Endothelial cell of umbilical vein (primary cell): ENCODE measurements at regions not wholly inside any gene's neighbourhood (a gene's known extent, or its start where the extent isn't known, plus 50 kb on each side); places are given as distances from the start of the nearest gene placed in this dataset.

Experiments
- BruUV-seq: library from RNA; stranded (reverse); fragments of 400-500 nt; replicated peaks from 2 replicates; lab custom pipeline; 2021; lab: Mats Ljungman, UMichigan
- CTCF ChIA-PET: fragments of 300-600, 350-600 bp; sonication (Branson Sonifier 250); formaldehyde crosslinking; loops from one replicate; lab custom pipeline; 2021; ENCODE audit warnings: antibody characterized with exemption, inconsistent platforms; lab: Charles Lee
- POLR2A ChIA-PET: fragments of 300-600, 350-600 bp; sonication (Branson Sonifier 250); formaldehyde crosslinking; loops from one replicate; lab custom pipeline; 2021; ENCODE audit warnings: antibody characterized with exemption, inconsistent platforms; lab: Charles Lee
- DNase-seq: peaks from one replicate; pipeline ENCODE4 v3.0.0-alpha.2; 2011; ENCODE audit warnings: low read depth, low spot score
- FAIRE-seq: peaks from 2 replicates; lab custom pipeline; 2011; peaks lifted over from hg19 to GRCh38; lab: Jason Lieb, UNC
- H2AFZ ChIP-seq: 2 replicates; pipeline ENCODE4 v1.6.0; 2012; ENCODE audit warnings: low read depth, low read length, control low read depth, inconsistent platforms
- H3K27ac ChIP-seq: 2 replicates; pipeline ENCODE4 v1.5.1; 2011; ENCODE audit warnings: low read depth, mild to moderate bottlenecking, control low read depth, low read length, moderate library complexity; ENCODE audit not compliant: insufficient read depth
- H3K27me3 ChIP-seq, 2 experiments: 2 replicates each; pipeline versions ENCODE4 v1.6.0 to v1.6.1; 2011; ENCODE audit warnings: low read length in 2 of 2, mixed read lengths in 1 of 2; ENCODE audit not compliant: control insufficient read depth in 2 of 2, insufficient read depth in 2 of 2
- H3K36me3 ChIP-seq, 2 experiments: 2 replicates in 1 of 2; 3 replicates in 1 of 2; pipeline ENCODE4 v1.5.1; 2011; ENCODE audit warnings: low read length in 2 of 2, mild to moderate bottlenecking in 1 of 2, moderate library complexity in 1 of 2; ENCODE audit not compliant: control insufficient read depth in 2 of 2, insufficient read depth in 2 of 2; ENCODE audit errors: extremely low read depth in 1 of 2
- H3K4me1 ChIP-seq: 3 replicates; pipeline ENCODE4 v1.5.1; 2011; ENCODE audit warnings: mild to moderate bottlenecking, low read length; ENCODE audit not compliant: control insufficient read depth, insufficient read depth; ENCODE audit errors: extremely low read depth
- H3K4me2 ChIP-seq: 2 replicates; pipeline ENCODE4 v1.6.1; 2011; ENCODE audit warnings: low read length, control low read depth, mixed read lengths; ENCODE audit not compliant: insufficient read depth
- H3K4me3 ChIP-seq, 3 experiments: fragments of 200-600 bp in 1 of 3; sonication (generic), shearing (Covaris generic) in 1 of 3; replicated peaks in 1 of 3; 2 replicates each; pipeline ENCODE4 v1.5.1; 2011 to 2016; ENCODE audit warnings: control low read depth in 3 of 3, low read length in 3 of 3, mild to moderate bottlenecking in 2 of 3, inconsistent platforms in 1 of 3, low read depth in 1 of 3, moderate library complexity in 1 of 3; ENCODE audit not compliant: insufficient read depth in 1 of 3
- H3K79me2 ChIP-seq: 2 replicates; pipeline ENCODE4 v1.6.0; 2012; ENCODE audit warnings: low read length, inconsistent platforms; ENCODE audit not compliant: control insufficient read depth, insufficient read depth
- H3K9ac ChIP-seq: replicated peaks from 2 replicates; pipeline ENCODE3; 2011; ENCODE audit warnings: low read length, control low read depth; ENCODE audit not compliant: insufficient read depth; ENCODE audit errors: extremely low read depth
- H3K9me1 ChIP-seq: replicated peaks from 3 replicates; pipeline ENCODE4 v1.6.0; 2011; ENCODE audit warnings: mild to moderate bottlenecking, low read length; ENCODE audit not compliant: control insufficient read depth, insufficient read depth; ENCODE audit errors: extremely low read depth
- H3K9me3 ChIP-seq: replicated peaks from 2 replicates; pipeline ENCODE4 v1.5.1; 2012; ENCODE audit warnings: low read length, inconsistent platforms; ENCODE audit not compliant: control insufficient read depth, insufficient read depth
- H4K20me1 ChIP-seq: replicated peaks from 2 replicates; pipeline ENCODE3; 2011; ENCODE audit warnings: mild to moderate bottlenecking, low read length; ENCODE audit not compliant: control insufficient read depth, insufficient read depth; ENCODE audit errors: extremely low read depth
- GATA2 ChIP-seq: IDR thresholded peaks from 2 replicates; pipeline ENCODE4 v1.7.0; 2011; ENCODE audit warnings: low read depth, mild to moderate bottlenecking, moderate library complexity, mixed read lengths, low read length; ENCODE audit not compliant: insufficient read length, insufficient read depth
- JUN ChIP-seq: IDR thresholded peaks from 2 replicates; pipeline ENCODE4 v1.6.1; 2011; ENCODE audit warnings: borderline replicate concordance, low read depth; ENCODE audit not compliant: insufficient read length, insufficient read depth
- POLR2A ChIP-seq: IDR thresholded peaks from 2 replicates; pipeline ENCODE4 v1.6.1; 2012; ENCODE audit warnings: low read depth, mild to moderate bottlenecking, control low read depth, low read length
- POLR2AphosphoS5 ChIP-seq: IDR thresholded peaks from 2 replicates; pipeline ENCODE4 v1.6.1; 2012; ENCODE audit warnings: low read depth, mild to moderate bottlenecking, control low read depth, low read length, moderate library complexity; ENCODE audit not compliant: insufficient read depth
- dilution Hi-C: fragments of 300-500 bp; cut with MboI; formaldehyde crosslinking; loops from one replicate; pipeline ENCODE4 v1.15.0; 2019; ENCODE audit warnings: low sequenced_read_pairs; ENCODE audit not compliant: extremely low pct_ligation_motif_present
- intact Hi-C: fragments of 100-400 bp; cut with micrococcal nuclease; formaldehyde crosslinking; loops from one replicate; pipeline ENCODE4 v1.10.0; 2022
- TF ChIP-seq, protein P1 (sequence below): IDR thresholded peaks from 2 replicates; pipeline ENCODE4 v1.6.1; 2011; ENCODE audit not compliant: insufficient read depth, insufficient read length
- TF ChIP-seq, protein P2 (sequence below), 2 donors: IDR thresholded peaks; 1 replicate in 1 of 2; 2 replicates in 1 of 2; pipeline ENCODE4 v1.5.1; 2011; ENCODE audit warnings: low read length in 2 of 2, mild to moderate bottlenecking in 2 of 2, moderate library complexity in 2 of 2, control low read depth in 1 of 2, inconsistent platforms in 1 of 2, low read depth in 1 of 2; ENCODE audit not compliant: insufficient read depth in 1 of 2; ENCODE audit errors: extremely low read depth in 1 of 2

GRCh38 chr1:68322096-68322495 lies 89.8 kb upstream of the WLS start:
- Histone ChIP-seq H3K27ac (no peak overlapping the region), H3K9me3 (no peaks in the 10 kb centered on the region), H3K36me3 (no peaks in the 10 kb centered on the region), H3K4me1 (no peaks in the 10 kb centered on the region), H3K9ac (no peak overlapping the region), H3K27me3 (no peaks in the 10 kb centered on the region), H3K4me2 (no peak overlapping the region), H3K79me2 (no peaks in the 10 kb centered on the region), H3K4me3 (no peak overlapping the region), H2AFZ (no peak overlapping the region), H3K9me1 (no peaks in the 10 kb centered on the region), H4K20me1 (no peaks in the 10 kb centered on the region)
- TF ChIP-seq GATA2: no peak
- TF ChIP-seq, protein P1, sequence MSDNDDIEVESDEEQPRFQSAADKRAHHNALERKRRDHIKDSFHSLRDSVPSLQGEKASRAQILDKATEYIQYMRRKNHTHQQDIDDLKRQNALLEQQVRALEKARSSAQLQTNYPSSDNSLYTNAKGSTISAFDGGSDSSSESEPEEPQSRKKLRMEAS: no peak
- TF ChIP-seq, protein P2, sequence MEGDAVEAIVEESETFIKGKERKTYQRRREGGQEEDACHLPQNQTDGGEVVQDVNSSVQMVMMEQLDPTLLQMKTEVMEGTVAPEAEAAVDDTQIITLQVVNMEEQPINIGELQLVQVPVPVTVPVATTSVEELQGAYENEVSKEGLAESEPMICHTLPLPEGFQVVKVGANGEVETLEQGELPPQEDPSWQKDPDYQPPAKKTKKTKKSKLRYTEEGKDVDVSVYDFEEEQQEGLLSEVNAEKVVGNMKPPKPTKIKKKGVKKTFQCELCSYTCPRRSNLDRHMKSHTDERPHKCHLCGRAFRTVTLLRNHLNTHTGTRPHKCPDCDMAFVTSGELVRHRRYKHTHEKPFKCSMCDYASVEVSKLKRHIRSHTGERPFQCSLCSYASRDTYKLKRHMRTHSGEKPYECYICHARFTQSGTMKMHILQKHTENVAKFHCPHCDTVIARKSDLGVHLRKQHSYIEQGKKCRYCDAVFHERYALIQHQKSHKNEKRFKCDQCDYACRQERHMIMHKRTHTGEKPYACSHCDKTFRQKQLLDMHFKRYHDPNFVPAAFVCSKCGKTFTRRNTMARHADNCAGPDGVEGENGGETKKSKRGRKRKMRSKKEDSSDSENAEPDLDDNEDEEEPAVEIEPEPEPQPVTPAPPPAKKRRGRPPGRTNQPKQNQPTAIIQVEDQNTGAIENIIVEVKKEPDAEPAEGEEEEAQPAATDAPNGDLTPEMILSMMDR (IDR thresholded peaks at IDR 0.05; ENCODE audit: extremely low read depth in 1 of 2, insufficient read depth in 1 of 2, low read depth in 1 of 2, low read length in 2 of 2): no peak
- dilution Hi-C loops: no loop called here
- FAIRE-seq (peak; percentile 15), DNase-seq (no peak)
- ChIA-PET POLR2A (no interaction called here), CTCF (interaction anchor here (0.7 to 7.5 kb wide), 12 partner anchors 9 to 472 kb away, joined by 3 to 267 read pairs (median 6); partner anchors contain the start of gene WLS)
- intact Hi-C loops: no loop called here
- no TSS peak for BruUV-seq

DNA sequence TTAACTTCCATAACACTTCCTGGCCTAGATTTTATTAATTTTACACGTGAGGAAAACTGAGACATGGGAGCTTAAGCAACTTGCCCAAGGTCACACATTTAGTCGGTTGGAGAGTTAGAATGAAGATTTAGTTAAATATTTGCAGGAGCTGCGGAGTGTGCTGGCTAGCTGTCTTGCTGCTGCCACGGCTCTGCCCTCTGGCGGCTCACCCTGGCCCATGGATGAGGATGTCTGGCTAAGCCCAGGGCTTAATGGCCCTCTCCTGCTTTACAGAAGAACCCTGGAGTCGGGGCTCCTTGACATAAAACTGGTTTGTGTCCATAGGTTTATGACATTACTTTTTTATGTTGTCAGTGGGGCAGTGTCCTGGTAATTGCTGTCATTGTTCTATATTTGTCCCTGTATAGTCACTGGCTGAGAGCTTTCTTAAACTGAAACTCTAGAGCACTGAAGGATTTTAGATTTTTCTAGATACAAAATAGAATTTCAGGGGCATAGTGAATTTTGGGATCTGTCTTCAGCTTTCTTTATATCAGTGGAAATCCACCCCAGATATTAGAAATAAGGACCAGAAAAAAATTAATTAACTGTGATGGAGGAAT lies 88.9 kb upstream of the WLS start:
- Histone ChIP-seq H4K20me1 (no peaks in the 10 kb centered on the region), H3K9me3 (no peaks in the 10 kb centered on the region), H3K27me3 (no peaks in the 10 kb centered on the region), H3K36me3 (no peaks in the 10 kb centered on the region), H3K4me2 (no peak overlapping the region), H3K4me1 (no peaks in the 10 kb centered on the region), H3K27ac (no peak overlapping the region), H3K9ac (no peak overlapping the region), H3K79me2 (no peaks in the 10 kb centered on the region), H3K9me1 (no peaks in the 10 kb centered on the region), H2AFZ (no peak overlapping the region), H3K4me3 (no peak overlapping the region)
- POLR2A ChIA-PET: no interaction called here
- FAIRE-seq: peak; percentile 37
- TF ChIP-seq JUN (no peak), POLR2A (no peak), POLR2AphosphoS5 (no peak)
- TF ChIP-seq, protein P2 (IDR thresholded peaks at IDR 0.05; ENCODE audit: extremely low read depth in 1 of 2, insufficient read depth in 1 of 2, low read depth in 1 of 2, low read length in 2 of 2): peak; percentile 72 to 88
- dilution Hi-C loops: no loop called here
- peak; percentile 70 for DNase-seq
- intact Hi-C loops: loop anchor here (1.0 to 2.0 kb wide), 3 partner anchors 21 to 201 kb away; partner anchors contain the start of gene WLS
- CTCF ChIA-PET: interaction anchor here (0.6 to 7.5 kb wide), 32 partner anchors 9 to 471 kb away, joined by 3 to 267 read pairs (median 5); partner anchors contain the start of gene WLS
- BruUV-seq: no TSS peak
